ENCODE measurements at regions not wholly inside any gene's neighbourhood (a gene's known extent, or its start where the extent isn't known, plus 50 kb on each side); places are given as distances from the start of the nearest gene placed in this dataset.

DNA sequence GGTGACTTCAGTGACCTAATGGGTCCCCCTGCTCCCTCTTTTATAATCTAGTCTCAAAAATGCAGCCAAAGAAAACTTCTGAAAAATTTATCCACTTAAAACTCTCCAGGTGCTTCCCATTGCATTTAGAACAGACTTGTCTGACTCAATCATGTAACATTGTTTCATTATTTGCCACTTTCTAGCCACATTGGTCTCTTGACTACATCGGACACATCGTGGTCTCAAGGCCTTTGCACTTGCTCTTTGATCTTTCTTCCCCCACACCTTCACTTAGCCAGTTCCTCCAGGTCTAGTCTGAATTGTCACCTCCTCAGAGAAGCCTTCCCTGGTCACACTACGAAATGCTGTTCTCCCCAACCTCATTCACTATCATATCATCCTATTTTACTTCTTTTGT lies 97.0 kb upstream of the E2F8 start:
- H3K9me3 ChIP-seq (ENCODE audit: control insufficient read depth in 2 of 2, insufficient read depth in 1 of 2, low read depth in 1 of 2, low read length in 1 of 2) = no peaks in the 10 kb centered on the region
- H3K36me3 ChIP-seq (ENCODE audit: control insufficient read depth in 3 of 3, insufficient read depth in 2 of 3, low read depth in 1 of 3, low read length in 3 of 3) = no peaks in the 10 kb centered on the region
- FAIRE-seq (no peak), DNase-seq (no peak)
- no peak overlapping the region for H3K27ac ChIP-seq (ENCODE audit: low read depth in 1 of 3, low read length in 2 of 3)
- 62 to 70% (median 70%) methylated on average over 3 of the region's 3 CpGs for WGBS, 3 donors
- no peak overlapping the region for H3K4me3 ChIP-seq (ENCODE audit: low read depth in 1 of 3, low read length in 3 of 3)
- H3K4me1 ChIP-seq (ENCODE audit: control insufficient read depth in 3 of 3, insufficient read depth in 2 of 3, low read depth in 1 of 3, low read length in 2 of 3) = no peaks in the 10 kb centered on the region
- H3K27me3 ChIP-seq (ENCODE audit: control insufficient read depth in 3 of 3, insufficient read depth in 3 of 3, low read length in 3 of 3) = peaks cover 0 to 31% (median 0%) of the 10 kb centered on the region in 3 donors

DNA sequence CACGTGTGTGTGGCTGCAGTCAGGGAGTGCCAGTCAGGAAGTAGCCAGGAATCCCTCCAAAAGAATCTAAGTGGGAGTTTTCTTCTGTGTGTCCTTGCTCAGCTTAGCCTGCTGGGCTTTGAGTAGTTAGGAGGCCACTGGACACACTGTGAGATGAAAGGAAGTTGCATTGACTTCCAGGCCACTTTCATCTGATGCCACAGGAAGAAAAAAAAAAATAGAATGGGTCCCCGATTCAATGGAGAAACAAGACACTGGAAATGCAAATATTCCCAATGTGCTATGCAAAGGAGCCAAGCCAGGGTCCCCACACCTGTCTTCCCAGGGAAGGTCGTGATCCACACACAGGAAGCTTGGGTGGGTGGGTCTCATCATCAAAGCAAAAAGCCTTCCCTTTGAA lies 95.6 kb upstream of the E2F8 start:
- H3K27ac ChIP-seq (ENCODE audit: low read depth in 1 of 3, low read length in 2 of 3) = no peak overlapping the region
- no peaks in the 10 kb centered on the region for H3K4me1 ChIP-seq (ENCODE audit: control insufficient read depth in 3 of 3, insufficient read depth in 2 of 3, low read depth in 1 of 3, low read length in 2 of 3)
- no peak overlapping the region for H3K4me3 ChIP-seq (ENCODE audit: low read depth in 1 of 3, low read length in 3 of 3)
- DNase-seq = no peak
- H3K36me3 ChIP-seq (ENCODE audit: control insufficient read depth in 3 of 3, insufficient read depth in 2 of 3, low read depth in 1 of 3, low read length in 3 of 3) = no peaks in the 10 kb centered on the region
- no peaks in the 10 kb centered on the region for H3K9me3 ChIP-seq (ENCODE audit: control insufficient read depth in 2 of 2, insufficient read depth in 1 of 2, low read depth in 1 of 2, low read length in 1 of 2)
- peaks cover 0 to 32% (median 0%) of the 10 kb centered on the region in 3 donors for H3K27me3 ChIP-seq (ENCODE audit: control insufficient read depth in 3 of 3, insufficient read depth in 3 of 3, low read length in 3 of 3)
- FAIRE-seq = no peak
- WGBS, 3 donors = 38 to 49% (median 40%) methylated on average over 3 of the region's 3 CpGs

GRCh38 chr11:19332476-19332875 lies 91.7 kb upstream of the E2F8 start:
- Histone ChIP-seq H3K36me3 (ENCODE audit: control insufficient read depth in 3 of 3, insufficient read depth in 2 of 3, low read depth in 1 of 3, low read length in 3 of 3) (no peaks in the 10 kb centered on the region), H3K9me3 (ENCODE audit: control insufficient read depth in 2 of 2, insufficient read depth in 1 of 2, low read depth in 1 of 2, low read length in 1 of 2) (no peaks in the 10 kb centered on the region), H3K4me1 (ENCODE audit: control insufficient read depth in 3 of 3, insufficient read depth in 2 of 3, low read depth in 1 of 3, low read length in 2 of 3) (no peaks in the 10 kb centered on the region), H3K4me3 (ENCODE audit: low read depth in 1 of 3, low read length in 3 of 3) (no peak overlapping the region), H3K27ac (ENCODE audit: low read depth in 1 of 3, low read length in 2 of 3) (no peak overlapping the region), H3K27me3 (ENCODE audit: control insufficient read depth in 3 of 3, insufficient read depth in 3 of 3, low read length in 3 of 3) (peaks cover 0 to 15% (median 0%) of the 10 kb centered on the region in 3 donors)
- DNase-seq (no peak), FAIRE-seq (no peak)
- WGBS, 3 donors = 76 to 87% (median 87%) methylated on average over 2 of the region's 2 CpGs

DNA sequence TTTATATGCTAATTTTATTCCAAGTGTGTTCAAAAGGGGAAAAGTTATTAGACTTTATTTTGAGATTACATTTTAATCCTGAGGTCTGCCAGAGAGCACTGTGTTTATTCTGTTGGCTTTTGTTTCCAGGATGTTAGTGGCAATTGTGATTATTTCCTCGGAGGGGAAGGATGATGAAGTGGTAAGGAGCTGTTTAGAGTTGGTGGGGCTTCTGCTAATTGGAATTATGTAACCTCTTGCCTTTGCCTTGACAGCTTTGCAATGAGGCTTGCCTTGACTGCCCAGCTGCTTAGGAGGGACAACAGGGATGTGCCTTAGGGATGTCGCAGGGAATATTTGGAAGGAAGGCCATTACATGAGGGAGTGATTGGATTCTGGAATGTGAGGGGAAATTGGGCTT lies 89.7 kb upstream of the E2F8 start:
- WGBS, 3 donors = 23 to 38% (median 37%) methylated on average over 2 of the region's 2 CpGs
- Histone ChIP-seq H3K4me1 (ENCODE audit: control insufficient read depth in 3 of 3, insufficient read depth in 2 of 3, low read depth in 1 of 3, low read length in 2 of 3) (no peaks in the 10 kb centered on the region), H3K4me3 (ENCODE audit: low read depth in 1 of 3, low read length in 3 of 3) (no peak overlapping the region), H3K27me3 (ENCODE audit: control insufficient read depth in 3 of 3, insufficient read depth in 3 of 3, low read length in 3 of 3) (peaks cover 0 to 12% (median 0%) of the 10 kb centered on the region in 3 donors), H3K27ac (ENCODE audit: low read depth in 1 of 3, low read length in 2 of 3) (no peak overlapping the region), H3K36me3 (ENCODE audit: control insufficient read depth in 3 of 3, insufficient read depth in 2 of 3, low read depth in 1 of 3, low read length in 3 of 3) (no peaks in the 10 kb centered on the region), H3K9me3 (ENCODE audit: control insufficient read depth in 2 of 2, insufficient read depth in 1 of 2, low read depth in 1 of 2, low read length in 1 of 2) (no peaks in the 10 kb centered on the region)
- FAIRE-seq (no peak), DNase-seq (no peak)

GRCh38 chr11:19329970-19330369 lies 89.2 kb upstream of the E2F8 start:
- H3K27ac ChIP-seq (ENCODE audit: low read depth in 1 of 3, low read length in 2 of 3) = no peak overlapping the region
- H3K9me3 ChIP-seq (ENCODE audit: control insufficient read depth in 2 of 2, insufficient read depth in 1 of 2, low read depth in 1 of 2, low read length in 1 of 2) = no peaks in the 10 kb centered on the region
- DNase-seq (no peak), FAIRE-seq (no peak)
- no peak overlapping the region for H3K4me3 ChIP-seq (ENCODE audit: low read depth in 1 of 3, low read length in 3 of 3)
- no peaks in the 10 kb centered on the region for H3K36me3 ChIP-seq (ENCODE audit: control insufficient read depth in 3 of 3, insufficient read depth in 2 of 3, low read depth in 1 of 3, low read length in 3 of 3)
- H3K4me1 ChIP-seq (ENCODE audit: control insufficient read depth in 3 of 3, insufficient read depth in 2 of 3, low read depth in 1 of 3, low read length in 2 of 3) = no peaks in the 10 kb centered on the region
- peaks cover 0 to 12% (median 0%) of the 10 kb centered on the region in 3 donors for H3K27me3 ChIP-seq (ENCODE audit: control insufficient read depth in 3 of 3, insufficient read depth in 3 of 3, low read length in 3 of 3)
- WGBS, 3 donors = 70 to 100% (median 73%) methylated on average over 1 of the region's 1 CpG

- no peak for FAIRE-seq
- H3K27me3 ChIP-seq (ENCODE audit: control insufficient read depth in 3 of 3, insufficient read depth in 3 of 3, low read length in 3 of 3) = peaks cover 0 to 9% (median 0%) of the 10 kb centered on the region in 3 donors
- H3K9me3 ChIP-seq (ENCODE audit: control insufficient read depth in 2 of 2, insufficient read depth in 1 of 2, low read depth in 1 of 2, low read length in 1 of 2) = no peaks in the 10 kb centered on the region
- H3K4me1 ChIP-seq (ENCODE audit: control insufficient read depth in 3 of 3, insufficient read depth in 2 of 3, low read depth in 1 of 3, low read length in 2 of 3) = no peaks in the 10 kb centered on the region
- H3K4me3 ChIP-seq (ENCODE audit: low read depth in 1 of 3, low read length in 3 of 3) = no peak overlapping the region
- no peak overlapping the region for H3K27ac ChIP-seq (ENCODE audit: low read depth in 1 of 3, low read length in 2 of 3)
- DNase-seq = no peak
- H3K36me3 ChIP-seq (ENCODE audit: control insufficient read depth in 3 of 3, insufficient read depth in 2 of 3, low read depth in 1 of 3, low read length in 3 of 3) = no peaks in the 10 kb centered on the region
- WGBS, 3 donors = 60 to 66% (median 65%) methylated on average over 8 of the region's 8 CpGs
These were observed 88.0 kb upstream of the E2F8 start for GRCh38 chr11:19328586-19329311.

GRCh38 chr11:19327280-19327679 lies 86.5 kb upstream of the E2F8 start:
- Histone ChIP-seq H3K4me3 (ENCODE audit: low read depth in 1 of 3, low read length in 3 of 3) (no peak overlapping the region), H3K27me3 (ENCODE audit: control insufficient read depth in 3 of 3, insufficient read depth in 3 of 3, low read length in 3 of 3) (peaks cover 0 to 3% (median 0%) of the 10 kb centered on the region in 3 donors), H3K4me1 (ENCODE audit: control insufficient read depth in 3 of 3, insufficient read depth in 2 of 3, low read depth in 1 of 3, low read length in 2 of 3) (no peaks in the 10 kb centered on the region), H3K9me3 (ENCODE audit: control insufficient read depth in 2 of 2, insufficient read depth in 1 of 2, low read depth in 1 of 2, low read length in 1 of 2) (no peaks in the 10 kb centered on the region), H3K27ac (ENCODE audit: low read depth in 1 of 3, low read length in 2 of 3) (no peak overlapping the region), H3K36me3 (ENCODE audit: control insufficient read depth in 3 of 3, insufficient read depth in 2 of 3, low read depth in 1 of 3, low read length in 3 of 3) (no peaks in the 10 kb centered on the region)
- 64 to 74% (median 69%) methylated on average over 3 of the region's 3 CpGs for WGBS, 3 donors
- no peak for FAIRE-seq
- no peak for DNase-seq

DNA sequence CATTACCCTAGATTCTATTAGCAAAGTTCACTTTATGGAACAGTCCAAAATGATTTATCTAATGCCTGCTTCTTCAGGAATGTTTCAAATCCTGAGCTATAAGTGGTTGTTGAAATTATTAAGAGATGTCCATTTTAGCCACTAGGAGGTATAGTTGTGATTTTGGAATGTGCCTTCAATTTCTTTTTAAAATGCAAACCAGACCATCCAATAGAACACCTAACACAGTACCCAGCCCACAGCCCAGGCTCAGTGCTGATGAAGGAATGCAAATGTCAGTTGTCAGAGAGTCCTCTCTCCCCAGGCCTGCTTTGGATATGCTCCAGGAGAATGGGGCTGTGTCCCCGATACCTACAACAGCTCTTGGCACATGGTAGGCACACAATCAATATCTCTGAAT lies 85.8 kb upstream of the E2F8 start:
- no peak overlapping the region for H3K27ac ChIP-seq (ENCODE audit: low read depth in 1 of 3, low read length in 2 of 3)
- H3K36me3 ChIP-seq (ENCODE audit: control insufficient read depth in 3 of 3, insufficient read depth in 2 of 3, low read depth in 1 of 3, low read length in 3 of 3) = no peaks in the 10 kb centered on the region
- 50 to 89% (median 56%) methylated on average over 1 of the region's 1 CpG for WGBS, 3 donors
- no peaks in the 10 kb centered on the region for H3K4me1 ChIP-seq (ENCODE audit: control insufficient read depth in 3 of 3, insufficient read depth in 2 of 3, low read depth in 1 of 3, low read length in 2 of 3)
- H3K9me3 ChIP-seq (ENCODE audit: control insufficient read depth in 2 of 2, insufficient read depth in 1 of 2, low read depth in 1 of 2, low read length in 1 of 2) = no peaks in the 10 kb centered on the region
- DNase-seq = no peak
- FAIRE-seq = no peak
- no peak overlapping the region for H3K4me3 ChIP-seq (ENCODE audit: low read depth in 1 of 3, low read length in 3 of 3)
- peaks cover 0 to 3% (median 0%) of the 10 kb centered on the region in 3 donors for H3K27me3 ChIP-seq (ENCODE audit: control insufficient read depth in 3 of 3, insufficient read depth in 3 of 3, low read length in 3 of 3)

DNA sequence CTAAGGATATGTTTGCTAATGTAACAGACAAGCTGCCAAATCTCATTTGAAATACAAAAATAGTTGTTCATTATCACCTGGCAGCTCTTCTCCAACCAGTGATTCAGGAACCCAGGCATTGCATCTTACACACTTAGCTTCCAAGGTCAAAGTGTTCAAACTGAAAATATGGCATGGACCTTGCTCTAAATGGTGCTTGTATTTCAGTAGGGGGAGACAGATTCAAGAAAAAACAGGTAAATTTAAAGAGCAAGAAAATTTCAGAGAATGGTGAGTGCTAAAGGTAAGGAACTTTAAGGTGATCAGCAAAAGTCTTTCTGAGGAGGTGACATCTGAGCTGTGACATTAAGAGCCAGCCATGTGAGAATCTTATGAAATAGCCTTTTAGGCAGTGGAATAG lies 82.8 kb upstream of the E2F8 start:
- FAIRE-seq (no peak), DNase-seq (no peak)
- Histone ChIP-seq H3K4me1 (ENCODE audit: control insufficient read depth in 3 of 3, insufficient read depth in 2 of 3, low read depth in 1 of 3, low read length in 2 of 3) (no peaks in the 10 kb centered on the region), H3K27ac (ENCODE audit: low read depth in 1 of 3, low read length in 2 of 3) (no peak overlapping the region), H3K36me3 (ENCODE audit: control insufficient read depth in 3 of 3, insufficient read depth in 2 of 3, low read depth in 1 of 3, low read length in 3 of 3) (no peaks in the 10 kb centered on the region), H3K9me3 (ENCODE audit: control insufficient read depth in 2 of 2, insufficient read depth in 1 of 2, low read depth in 1 of 2, low read length in 1 of 2) (no peaks in the 10 kb centered on the region), H3K27me3 (ENCODE audit: control insufficient read depth in 3 of 3, insufficient read depth in 3 of 3, low read length in 3 of 3) (peaks cover 0 to 3% (median 0%) of the 10 kb centered on the region in 3 donors), H3K4me3 (ENCODE audit: low read depth in 1 of 3, low read length in 3 of 3) (no peak overlapping the region)
